ENCODE measurements at regions not wholly inside any gene's neighbourhood (a gene's known extent, or its start where the extent isn't known, plus 50 kb on each side); places are given as distances from the start of the nearest gene placed in this dataset.

DNA sequence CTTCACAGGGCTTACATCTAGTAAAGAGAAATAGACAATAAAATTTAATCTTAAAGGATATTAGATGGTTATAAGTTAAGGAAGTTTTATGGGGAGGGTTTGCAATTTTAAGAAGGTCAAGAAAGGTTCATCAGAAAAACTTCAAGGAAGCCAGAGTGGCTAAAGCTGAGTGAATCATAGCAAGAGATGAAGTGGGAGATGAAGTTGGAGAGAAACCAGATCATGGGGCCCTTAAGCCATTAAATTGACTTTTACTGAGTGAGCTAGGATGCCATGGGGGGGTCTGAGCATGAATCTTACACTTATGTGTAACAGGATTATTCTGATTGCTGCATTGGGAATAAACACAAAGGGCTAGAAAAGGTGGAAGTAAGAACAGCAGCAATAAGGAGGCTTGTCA lies 189.2 kb downstream of the LRIG3 start:
- Histone ChIP-seq H3K9me3 (ENCODE audit: control extremely low read depth in 1 of 3, control insufficient read depth in 2 of 3, insufficient read depth in 1 of 3, low read length in 2 of 3) (no peaks in the 10 kb centered on the region), H3K27ac (ENCODE audit: low read length in 2 of 2) (no peak overlapping the region), H3K79me2 (ENCODE audit: control insufficient read depth, insufficient read depth, low read length) (no peaks in the 10 kb centered on the region), H3K4me3 (ENCODE audit: control extremely low read depth in 1 of 5, extremely low read depth in 1 of 5, insufficient read depth in 1 of 5, low read depth in 2 of 5, low read length in 4 of 5) (no peak overlapping the region), H3K36me3 (replicated peaks in 1 of 2; ENCODE audit: control extremely low read depth in 1 of 2, control insufficient read depth in 1 of 2, extremely low read depth in 1 of 2, insufficient read depth in 2 of 2, low read length in 1 of 2) (no peaks in the 10 kb centered on the region), H2AFZ (ENCODE audit: insufficient read depth, low read depth, low read length, poor library complexity, severe bottlenecking) (no peak overlapping the region), H3K27me3 (replicated peaks in 1 of 4; ENCODE audit: control extremely low read depth in 1 of 4, control insufficient read depth in 3 of 4, insufficient read depth in 4 of 4, low read length in 3 of 4) (no peaks in the 10 kb centered on the region), H4K20me1 (ENCODE audit: control insufficient read depth, insufficient read depth, low read length, poor library complexity, severe bottlenecking) (no peaks in the 10 kb centered on the region), H3K9ac (ENCODE audit: low read length) (no peak overlapping the region), H3K4me1 (ENCODE audit: control insufficient read depth in 2 of 2, insufficient read depth in 2 of 2, low read length in 2 of 2) (no peaks in the 10 kb centered on the region), H3K4me2 (replicated peaks; ENCODE audit: low read depth, low read length, poor library complexity, severe bottlenecking) (no peak overlapping the region)
- no peak for DNase-seq
- CTCF ChIA-PET = no interaction called here
- no peak for TF ChIP-seq EZH2 (IDR thresholded peaks at IDR 0.05; ENCODE audit: borderline replicate concordance, insufficient read depth, low read depth, low read length, poor library complexity, severe bottlenecking)
- TF ChIP-seq, protein P1, sequence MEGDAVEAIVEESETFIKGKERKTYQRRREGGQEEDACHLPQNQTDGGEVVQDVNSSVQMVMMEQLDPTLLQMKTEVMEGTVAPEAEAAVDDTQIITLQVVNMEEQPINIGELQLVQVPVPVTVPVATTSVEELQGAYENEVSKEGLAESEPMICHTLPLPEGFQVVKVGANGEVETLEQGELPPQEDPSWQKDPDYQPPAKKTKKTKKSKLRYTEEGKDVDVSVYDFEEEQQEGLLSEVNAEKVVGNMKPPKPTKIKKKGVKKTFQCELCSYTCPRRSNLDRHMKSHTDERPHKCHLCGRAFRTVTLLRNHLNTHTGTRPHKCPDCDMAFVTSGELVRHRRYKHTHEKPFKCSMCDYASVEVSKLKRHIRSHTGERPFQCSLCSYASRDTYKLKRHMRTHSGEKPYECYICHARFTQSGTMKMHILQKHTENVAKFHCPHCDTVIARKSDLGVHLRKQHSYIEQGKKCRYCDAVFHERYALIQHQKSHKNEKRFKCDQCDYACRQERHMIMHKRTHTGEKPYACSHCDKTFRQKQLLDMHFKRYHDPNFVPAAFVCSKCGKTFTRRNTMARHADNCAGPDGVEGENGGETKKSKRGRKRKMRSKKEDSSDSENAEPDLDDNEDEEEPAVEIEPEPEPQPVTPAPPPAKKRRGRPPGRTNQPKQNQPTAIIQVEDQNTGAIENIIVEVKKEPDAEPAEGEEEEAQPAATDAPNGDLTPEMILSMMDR (IDR thresholded peaks at IDR 0.05) = no peak
- Mint-ChIP-seq H3K27ac (no peak overlapping the region), H3K9me3 (ENCODE audit: insufficient read depth) (no peaks in the 10 kb centered on the region), H3K4me3 (no peak overlapping the region), H3K4me1 (no peaks in the 10 kb centered on the region), H3K27me3 (no peaks in the 10 kb centered on the region)
- intact Hi-C loops (cut with micrococcal nuclease) = no loop called here
- POLR2A ChIA-PET = no interaction called here
- no peak for ATAC-seq (ENCODE audit: low read depth)

DNA sequence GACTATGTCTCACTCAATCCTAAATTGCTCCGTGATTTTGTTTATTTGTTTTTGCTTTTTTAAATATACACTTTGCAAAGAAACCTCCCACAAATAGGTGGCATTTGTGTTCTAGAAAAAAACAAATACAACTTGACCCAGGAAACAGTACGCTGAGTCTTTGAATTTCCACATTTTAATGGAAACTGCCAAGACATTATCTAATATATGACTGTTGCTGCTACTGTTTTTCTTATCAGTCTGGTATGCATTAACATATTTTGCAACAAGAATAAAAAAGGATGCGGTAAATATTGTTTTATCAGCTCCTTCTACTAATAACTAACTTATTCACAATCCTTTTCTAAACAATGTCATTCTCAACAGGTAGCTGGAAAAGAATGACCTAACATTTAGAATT lies 187.4 kb downstream of the LRIG3 start:
- H3K4me1 ChIP-seq (ENCODE audit: control insufficient read depth in 2 of 2, insufficient read depth in 2 of 2, low read length in 2 of 2) = no peaks in the 10 kb centered on the region
- H3K27ac ChIP-seq (ENCODE audit: low read length in 2 of 2) = no peak overlapping the region
- H3K9me3 ChIP-seq (ENCODE audit: control extremely low read depth in 1 of 3, control insufficient read depth in 2 of 3, insufficient read depth in 1 of 3, low read length in 2 of 3) = no peaks in the 10 kb centered on the region
- no peak overlapping the region for H3K4me3 ChIP-seq (ENCODE audit: control extremely low read depth in 1 of 5, extremely low read depth in 1 of 5, insufficient read depth in 1 of 5, low read depth in 2 of 5, low read length in 4 of 5)
- POLR2A ChIA-PET = no interaction called here
- no peak for DNase-seq
- H3K4me2 ChIP-seq (replicated peaks; ENCODE audit: low read depth, low read length, poor library complexity, severe bottlenecking) = no peak overlapping the region
- no peaks in the 10 kb centered on the region for H3K9me3 Mint-ChIP-seq (ENCODE audit: insufficient read depth)
- no peaks in the 10 kb centered on the region for H4K20me1 ChIP-seq (ENCODE audit: control insufficient read depth, insufficient read depth, low read length, poor library complexity, severe bottlenecking)
- H3K4me1 Mint-ChIP-seq = no peaks in the 10 kb centered on the region
- TF ChIP-seq, protein P1 (IDR thresholded peaks at IDR 0.05) = no peak
- no peak for TF ChIP-seq EZH2 (IDR thresholded peaks at IDR 0.05; ENCODE audit: borderline replicate concordance, insufficient read depth, low read depth, low read length, poor library complexity, severe bottlenecking)
- intact Hi-C loops (cut with micrococcal nuclease) = no loop called here
- no peak overlapping the region for H3K9ac ChIP-seq (ENCODE audit: low read length)
- CTCF ChIA-PET = no interaction called here
- ATAC-seq (ENCODE audit: low read depth) = no peak
- H3K4me3 Mint-ChIP-seq = no peak overlapping the region
- no peak overlapping the region for H3K27ac Mint-ChIP-seq
- no peaks in the 10 kb centered on the region for H3K27me3 ChIP-seq (replicated peaks in 1 of 4; ENCODE audit: control extremely low read depth in 1 of 4, control insufficient read depth in 3 of 4, insufficient read depth in 4 of 4, low read length in 3 of 4)
- no peaks in the 10 kb centered on the region for H3K27me3 Mint-ChIP-seq
- no CpG with 5 or more reads among the region's 3 CpGs for WGBS (ENCODE audit: insufficient coverage)
- H3K36me3 ChIP-seq (replicated peaks in 1 of 2; ENCODE audit: control extremely low read depth in 1 of 2, control insufficient read depth in 1 of 2, extremely low read depth in 1 of 2, insufficient read depth in 2 of 2, low read length in 1 of 2) = no peaks in the 10 kb centered on the region
- H2AFZ ChIP-seq (ENCODE audit: insufficient read depth, low read depth, low read length, poor library complexity, severe bottlenecking) = no peak overlapping the region
- H3K79me2 ChIP-seq (ENCODE audit: control insufficient read depth, insufficient read depth, low read length) = no peaks in the 10 kb centered on the region

Data from B cell (primary cell).